Pancreas (tissue), 10 donors: ENCODE measurements at regions not wholly inside any gene's neighbourhood (a gene's known extent, or its start where the extent isn't known, plus 50 kb on each side); places are given as distances from the start of the nearest gene placed in this dataset.

ENCODE experiments used
- ATAC-seq, 4 donors: fragments of 200-7000 bp; cut with Tn5 transposase; one replicate each; pipeline versions ENCODE4 v1.8.0 to v1.9.1; 2020; ENCODE audit warnings: mild to moderate bottlenecking in 4 of 4, moderate library complexity in 4 of 4
- DNase-seq, 6 donors: peaks; one replicate each; pipeline ENCODE4 v3.0.0-alpha.2; 2020
- FAIRE-seq: peaks from 2 replicates; lab custom pipeline; 2012; peaks lifted over from hg19 to GRCh38; lab: Jason Lieb, UNC
- H3K27ac ChIP-seq, 4 donors: fragments of 200-600 bp; sonication (generic); 1 replicate in 3 of 4; 2 replicates in 1 of 4; pipeline versions ENCODE4 v1.5.0 to v1.8.0; 2020
- H3K27me3 ChIP-seq, 4 donors: fragments of 200-600 bp; one replicate each; pipeline ENCODE4 v1.8.0; 2021
- H3K36me3 ChIP-seq, 3 donors: fragments of 200-600 bp; sonication (generic) in 1 of 3; one replicate each; pipeline versions ENCODE4 v1.5.0 to v1.8.0; 2020 to 2021
- H3K4me1 ChIP-seq, 3 donors: fragments of 200-600 bp; one replicate each; pipeline ENCODE4 v1.8.0; 2021
- H3K4me3 ChIP-seq, 4 donors: fragments of 200-600 bp; sonication (generic) in 2 of 4; one replicate each; pipeline versions ENCODE4 v1.5.0 to v1.8.0; 2020 to 2021
- H3K9me3 ChIP-seq, 4 donors: fragments of 200-600 bp; one replicate each; pipeline ENCODE4 v1.8.0; 2021
- CTCF ChIP-seq, 4 donors: fragments of 200-600 bp; sonication (generic) in 3 of 4; IDR thresholded peaks; one replicate each; pipeline versions ENCODE4 v1.5.0 to v1.8.0; 2021; ENCODE audit warnings: antibody characterized with exemption in 4 of 4
- WGBS, 2 donors: extraction: QIAGEN DNeasy Blood & Tissue Kit; methylation state at CpG; one replicate each; pipeline ENCODE4 v1.1.7; 2013; 5-methylcytosine and 5-hydroxymethylcytosine counted together
- intact Hi-C, 3 donors: fragments of 100-400 bp; cut with DNase I; formaldehyde crosslinking; loops; one replicate each; pipeline versions ENCODE4 v1.11.1 to v1.14.2; 2022
- donor health status: healthy with polysubstance abuse.
- donor health status: DM: no; HTN: no; CAD: no; lungs with moderate emphysema.
- donor health status: DM: no; HTN: no; CAD: no.
- donor health status: control.
- donor health status: control.
- donor health status: Bipolar disorder and iron deficiency.
- donor health status: DM: yes; HTN: yes; CAD: no.
- donor health status: DM: no; HTN: no; CAD: no.
- donor health status: DM: no; HTN: no; CAD: no.
- donor health status: DM: yes; HTN: yes; CAD: no.

GRCh38 chr20:56793916-56794315 lies 164.8 kb downstream of the TFAP2C start:
- DNase-seq (no peak), ATAC-seq (no peak), FAIRE-seq (no peak)
- no peaks in the 10 kb centered on the region for H3K4me1 ChIP-seq
- intact Hi-C loops: no loop called here
- TF ChIP-seq CTCF (IDR thresholded peaks at IDR 0.05): no peak
- no peaks in the 10 kb centered on the region for H3K36me3 ChIP-seq
- 68 to 75% methylated on average over 7 of the region's 7 CpGs for WGBS, 2 donors
- H3K9me3 ChIP-seq: no peaks in the 10 kb centered on the region
- H3K4me3 ChIP-seq: no peak overlapping the region
- no peak overlapping the region for H3K27ac ChIP-seq
- peaks cover 0 to 6% (median 0%) of the 10 kb centered on the region in 4 donors for H3K27me3 ChIP-seq

GRCh38 chr20:56795492-56795891 lies 166.4 kb downstream of the TFAP2C start:
- ATAC-seq (no peak), DNase-seq (no peak), FAIRE-seq (no peak)
- Histone ChIP-seq H3K36me3 (no peaks in the 10 kb centered on the region), H3K27ac (no peak overlapping the region), H3K9me3 (no peaks in the 10 kb centered on the region), H3K27me3 (peaks cover 0 to 6% (median 0%) of the 10 kb centered on the region in 4 donors), H3K4me1 (no peaks in the 10 kb centered on the region), H3K4me3 (no peak overlapping the region)
- 54 to 64% methylated on average over 2 of the region's 2 CpGs for WGBS, 2 donors
- intact Hi-C loops: no loop called here
- TF ChIP-seq CTCF (IDR thresholded peaks at IDR 0.05): no peak

GRCh38 chr20:56796345-56796744 lies 167.2 kb downstream of the TFAP2C start:
- no peak for FAIRE-seq
- WGBS, 2 donors: 68 to 81% methylated on average over 3 of the region's 3 CpGs

GRCh38 chr20:56797023-56797422 lies 167.9 kb downstream of the TFAP2C start:
- no peaks in the 10 kb centered on the region for H3K36me3 ChIP-seq
- intact Hi-C loops: no loop called here
- H3K9me3 ChIP-seq: no peaks in the 10 kb centered on the region
- DNase-seq (no peak), ATAC-seq (no peak), FAIRE-seq (no peak)
- WGBS, 2 donors: 37 to 52% methylated on average over 2 of the region's 2 CpGs
- TF ChIP-seq CTCF (IDR thresholded peaks at IDR 0.05): no peak
- no peak overlapping the region for H3K4me3 ChIP-seq
- H3K27ac ChIP-seq: no peak overlapping the region
- H3K27me3 ChIP-seq: peaks cover 0 to 6% (median 0%) of the 10 kb centered on the region in 4 donors
- no peaks in the 10 kb centered on the region for H3K4me1 ChIP-seq

More at GRCh38 chr20:56796345-56796744, 167.2 kb downstream of the TFAP2C start:
- no peak for DNase-seq
- Histone ChIP-seq H3K4me3 (no peak overlapping the region), H3K27me3 (peaks cover 0 to 6% (median 0%) of the 10 kb centered on the region in 4 donors), H3K36me3 (no peaks in the 10 kb centered on the region), H3K4me1 (no peaks in the 10 kb centered on the region), H3K27ac (no peak overlapping the region), H3K9me3 (no peaks in the 10 kb centered on the region)
- intact Hi-C loops: no loop called here
- ATAC-seq: no peak
- TF ChIP-seq CTCF (IDR thresholded peaks at IDR 0.05): no peak

- DNase-seq (no peak), ATAC-seq (no peak), FAIRE-seq (no peak)
- Histone ChIP-seq H3K27ac (no peak overlapping the region), H3K4me1 (no peaks in the 10 kb centered on the region), H3K9me3 (no peaks in the 10 kb centered on the region), H3K4me3 (no peak overlapping the region), H3K27me3 (no peaks in the 10 kb centered on the region), H3K36me3 (no peaks in the 10 kb centered on the region)
- 71 to 74% methylated on average over 1 of the region's 1 CpG for WGBS, 2 donors
- intact Hi-C loops: no loop called here
- no peak for TF ChIP-seq CTCF (IDR thresholded peaks at IDR 0.05)
Observed at GRCh38 chr20:56798634-56799033, 169.5 kb downstream of the TFAP2C start.
